SU-DHL-6 (cell line): ENCODE measurements at regions not wholly inside any gene's neighbourhood (a gene's known extent, or its start where the extent isn't known, plus 50 kb on each side); places are given as distances from the start of the nearest gene placed in this dataset.

Experiments
- H2AFZ ChIP-seq: fragments of 200-600 bp; sonication (generic); 2 replicates; pipeline ENCODE4 v1.6.1; 2014; ENCODE audit warnings: low read depth, mild to moderate bottlenecking, moderate library complexity, mixed read lengths, antibody characterized with exemption, low read length; ENCODE audit not compliant: severe bottlenecking
- H3F3A ChIP-seq: fragments of 200-600 bp; shearing (Covaris generic); 2 replicates; pipeline ENCODE4 v1.6.0; 2016; ENCODE audit warnings: antibody characterized with exemption, mild to moderate bottlenecking; ENCODE audit not compliant: insufficient read depth
- H3K27ac ChIP-seq: fragments of 200-600 bp; sonication (generic); 2 replicates; pipeline ENCODE4 v1.5.1; 2016; ENCODE audit warnings: low read depth, mild to moderate bottlenecking, low read length, moderate library complexity, mixed read lengths
- H3K27me3 ChIP-seq: fragments of 200-600 bp; sonication (generic), shearing (Covaris generic); 2 replicates; pipeline ENCODE4 v1.6.0; 2014; ENCODE audit warnings: mild to moderate bottlenecking, low read length
- H3K36me3 ChIP-seq: fragments of 200-600 bp; sonication (generic); 2 replicates; pipeline ENCODE4 v1.6.1; 2014; ENCODE audit warnings: mild to moderate bottlenecking, low read length, mixed read lengths
- H3K4me2 ChIP-seq: fragments of 300-600, 200-600 bp; shearing (Covaris generic), sonication (generic); 2 replicates; pipeline ENCODE4 v1.6.0; 2014; ENCODE audit warnings: low read length, low read depth, mild to moderate bottlenecking; ENCODE audit not compliant: poor library complexity, severe bottlenecking
- H3K4me3 ChIP-seq: fragments of 200-600 bp; sonication (generic); 2 replicates; pipeline ENCODE4 v1.5.1; 2014; ENCODE audit warnings: antibody characterized with exemption, low read length, mild to moderate bottlenecking, mixed read lengths; ENCODE audit not compliant: insufficient read depth, poor library complexity, severe bottlenecking
- H3K79me2 ChIP-seq: fragments of 200-600 bp; sonication (generic); 2 replicates; pipeline ENCODE4 v1.6.1; 2014; ENCODE audit warnings: mild to moderate bottlenecking, low read length, moderate library complexity; ENCODE audit not compliant: insufficient read depth
- H3K9ac ChIP-seq: fragments of 200-600 bp; sonication (generic); 2 replicates; pipeline ENCODE4 v1.7.0; 2014; ENCODE audit warnings: mild to moderate bottlenecking, low read length
- H3K9me2 ChIP-seq: fragments of 200-600 bp; sonication (generic); replicated peaks from 2 replicates; pipeline ENCODE4 v1.6.1; 2014; ENCODE audit warnings: low read length; ENCODE audit not compliant: insufficient read depth
- H3K9me3 ChIP-seq: fragments of 200-600 bp; sonication (generic); 2 replicates; pipeline ENCODE4 v1.6.1; 2014; ENCODE audit warnings: low read length, mixed read lengths; ENCODE audit not compliant: insufficient read depth
- H4K20me1 ChIP-seq: fragments of 200-600 bp; sonication (generic); 2 replicates; pipeline ENCODE4 v1.6.1; 2014; ENCODE audit warnings: low read depth, mild to moderate bottlenecking, antibody characterized with exemption, low read length, moderate library complexity, mixed read lengths
- EZH2phosphoT487 ChIP-seq: fragments of 200-600 bp; sonication (generic), shearing (Covaris generic); conservative IDR thresholded peaks from 2 replicates; pipeline ENCODE4 v1.6.1; 2018; ENCODE audit warnings: mild to moderate bottlenecking, antibody characterized with exemption, low read length, moderate library complexity, mixed read lengths
- TF ChIP-seq, protein P1 (sequence below): fragments of 200-600 bp; sonication (generic); IDR thresholded peaks from one replicate; pipeline ENCODE4 v1.5.1; 2017; ENCODE audit warnings: antibody characterized with exemption, mild to moderate bottlenecking, low read length, moderate library complexity; ENCODE audit not compliant: insufficient read depth, poor library complexity, severe bottlenecking

- no peaks in the 10 kb centered on the region for H3K79me2 ChIP-seq
- H3K9me3 ChIP-seq, result 0 out of 2 replicates have a peak, but pooled peaks cover 12% of the 10 kb centered on the region
- no peak overlapping the region for H3K4me3 ChIP-seq
- no peaks in the 10 kb centered on the region for H3F3A ChIP-seq
- H3K36me3 ChIP-seq, result no peaks in the 10 kb centered on the region
- no peaks in the 10 kb centered on the region for H4K20me1 ChIP-seq
- H3K27ac ChIP-seq, result no peak overlapping the region
- H3K27me3 ChIP-seq, result no peaks in the 10 kb centered on the region
- no peak overlapping the region for H2AFZ ChIP-seq
- no peak overlapping the region for H3K4me2 ChIP-seq
- H3K9ac ChIP-seq, result no peak overlapping the region
- no peaks in the 10 kb centered on the region for H3K9me2 ChIP-seq
- no peak for TF ChIP-seq EZH2phosphoT487
- TF ChIP-seq, protein P1, sequence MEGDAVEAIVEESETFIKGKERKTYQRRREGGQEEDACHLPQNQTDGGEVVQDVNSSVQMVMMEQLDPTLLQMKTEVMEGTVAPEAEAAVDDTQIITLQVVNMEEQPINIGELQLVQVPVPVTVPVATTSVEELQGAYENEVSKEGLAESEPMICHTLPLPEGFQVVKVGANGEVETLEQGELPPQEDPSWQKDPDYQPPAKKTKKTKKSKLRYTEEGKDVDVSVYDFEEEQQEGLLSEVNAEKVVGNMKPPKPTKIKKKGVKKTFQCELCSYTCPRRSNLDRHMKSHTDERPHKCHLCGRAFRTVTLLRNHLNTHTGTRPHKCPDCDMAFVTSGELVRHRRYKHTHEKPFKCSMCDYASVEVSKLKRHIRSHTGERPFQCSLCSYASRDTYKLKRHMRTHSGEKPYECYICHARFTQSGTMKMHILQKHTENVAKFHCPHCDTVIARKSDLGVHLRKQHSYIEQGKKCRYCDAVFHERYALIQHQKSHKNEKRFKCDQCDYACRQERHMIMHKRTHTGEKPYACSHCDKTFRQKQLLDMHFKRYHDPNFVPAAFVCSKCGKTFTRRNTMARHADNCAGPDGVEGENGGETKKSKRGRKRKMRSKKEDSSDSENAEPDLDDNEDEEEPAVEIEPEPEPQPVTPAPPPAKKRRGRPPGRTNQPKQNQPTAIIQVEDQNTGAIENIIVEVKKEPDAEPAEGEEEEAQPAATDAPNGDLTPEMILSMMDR, result no peak
Observed at GRCh38 chr13:106361621-106362020, 173.8 kb downstream of the EFNB2 start.

DNA sequence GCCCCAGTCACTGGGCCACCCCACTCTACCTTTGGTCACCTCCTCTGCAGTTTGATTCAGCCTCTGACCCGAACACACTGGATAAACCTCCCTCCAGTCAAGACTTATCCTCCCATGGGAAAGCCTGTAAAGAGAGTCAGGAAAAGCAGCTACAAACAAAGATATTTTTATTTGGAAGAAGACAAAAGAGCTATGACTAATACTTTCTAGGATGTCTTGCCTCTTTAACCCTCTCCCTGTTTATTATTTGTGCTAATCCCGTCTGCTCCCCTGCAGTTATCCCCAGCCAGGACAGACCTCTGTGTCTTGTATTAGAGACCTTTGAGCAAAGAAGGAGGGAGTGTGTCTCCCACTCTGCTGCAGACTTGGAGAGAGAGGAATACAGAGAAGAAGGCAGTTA, 178.3 kb downstream of the EFNB2 start:
- Histone ChIP-seq H3K9ac (no peak overlapping the region), H3F3A (no peaks in the 10 kb centered on the region), H3K9me2 (no peaks in the 10 kb centered on the region), H3K36me3 (no peaks in the 10 kb centered on the region), H3K27ac (no peak overlapping the region), H2AFZ (no peak overlapping the region), H3K79me2 (no peaks in the 10 kb centered on the region), H3K9me3 (no peaks in the 10 kb centered on the region), H4K20me1 (no peaks in the 10 kb centered on the region), H3K4me2 (no peak overlapping the region), H3K4me3 (no peak overlapping the region), H3K27me3 (no peaks in the 10 kb centered on the region)
- TF ChIP-seq EZH2phosphoT487, result no peak
- TF ChIP-seq, protein P1, result no peak

GRCh38 chr13:106355866-106356265, 179.6 kb downstream of the EFNB2 start:
- Histone ChIP-seq H4K20me1 (no peaks in the 10 kb centered on the region), H2AFZ (no peak overlapping the region), H3K9me2 (no peaks in the 10 kb centered on the region), H3K79me2 (no peaks in the 10 kb centered on the region), H3K27me3 (no peaks in the 10 kb centered on the region), H3K9me3 (no peaks in the 10 kb centered on the region), H3K36me3 (no peaks in the 10 kb centered on the region), H3F3A (no peaks in the 10 kb centered on the region), H3K9ac (no peak overlapping the region), H3K4me2 (no peak overlapping the region), H3K27ac (no peak overlapping the region), H3K4me3 (no peak overlapping the region)
- TF ChIP-seq, protein P1, result no peak

DNA sequence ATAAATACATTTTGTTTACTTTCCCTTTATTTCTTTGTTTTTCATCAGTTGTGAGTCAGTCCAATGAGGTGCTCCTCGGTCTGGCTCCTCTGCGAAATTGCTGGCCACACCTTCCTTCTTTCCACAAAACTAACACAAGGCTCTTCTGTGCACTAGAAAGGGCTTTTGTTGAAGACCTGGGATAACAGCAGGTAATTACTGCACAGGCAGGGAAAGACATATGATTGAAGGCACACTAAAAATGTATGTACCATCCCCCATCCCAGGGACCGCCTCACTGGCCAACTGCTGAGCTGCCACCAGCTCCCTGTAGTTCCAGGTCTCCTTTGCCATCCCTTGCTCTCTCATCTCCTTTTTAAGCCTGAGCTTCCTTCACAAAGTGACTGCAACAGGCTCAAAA, 180.5 kb downstream of the EFNB2 start:
- Histone ChIP-seq H3K9me2 (no peaks in the 10 kb centered on the region), H3F3A (no peaks in the 10 kb centered on the region), H3K27me3 (no peaks in the 10 kb centered on the region), H4K20me1 (no peaks in the 10 kb centered on the region), H3K4me3 (no peak overlapping the region), H3K9me3 (no peaks in the 10 kb centered on the region), H3K9ac (no peak overlapping the region), H3K79me2 (no peaks in the 10 kb centered on the region), H3K4me2 (no peak overlapping the region), H3K36me3 (no peaks in the 10 kb centered on the region), H2AFZ (no peak overlapping the region), H3K27ac (no peak overlapping the region)
- no peak for TF ChIP-seq EZH2phosphoT487
- TF ChIP-seq, protein P1, result no peak
